ENCODE measurements at regions not wholly inside any gene's neighbourhood (a gene's known extent, or its start where the extent isn't known, plus 50 kb on each side); places are given as distances from the start of the nearest gene placed in this dataset.
"Not testable (repeated sequence)": the region's sequence is repeated elsewhere in the genome, so short reads cannot be mapped to it uniquely, and the experiment has no call there.

GRCh38 chr11:4277225-4277624 lies 91.0 kb downstream of the OR52B4 start:
- not testable (repeated sequence) for TF ChIP-seq POLR2A, CTCF, EP300, POLR2AphosphoS5 (IDR thresholded peaks at IDR 0.05)
